ENCODE measurements at regions not wholly inside any gene's neighbourhood (a gene's known extent, or its start where the extent isn't known, plus 50 kb on each side); places are given as distances from the start of the nearest gene placed in this dataset.

- TF ChIP-seq EP300 (IDR thresholded peaks at IDR 0.05) (no peak), CTCF (IDR thresholded peaks at IDR 0.05) (no peak), POLR2A (IDR thresholded peaks at IDR 0.05) (no peak)
Observed at GRCh38 chr5:51479840-51480239, 96.6 kb downstream of the ISL1 start.

All from upper lobe of left lung (tissue), 4 donors.